ENCODE measurements at regions not wholly inside any gene's neighbourhood (a gene's known extent, or its start where the extent isn't known, plus 50 kb on each side); places are given as distances from the start of the nearest gene placed in this dataset.
"Not testable (repeated sequence)": the region's sequence is repeated elsewhere in the genome, so short reads cannot be mapped to it uniquely, and the experiment has no call there.

GRCh38 chr6:10146715-10147451, 268.0 kb downstream of the TFAP2A start:
- peak; percentile 62 for ATAC-seq
- no peak for DNase-seq (ENCODE audit: low spot score)
- intact Hi-C loops (cut with DNase I): no loop called here

GRCh38 chr6:10144772-10145171, 270.1 kb downstream of the TFAP2A start:
- DNase-seq (ENCODE audit: low spot score) (no peak), ATAC-seq (no peak)
- intact Hi-C loops (cut with DNase I): no loop called here

- intact Hi-C loops (cut with DNase I): no loop called here
- DNase-seq (ENCODE audit: low spot score) (no peak), ATAC-seq (no peak)
These were observed 273.0 kb downstream of the TFAP2A start for GRCh38 chr6:10141746-10142443.

- ATAC-seq: no peak
- DNase-seq (ENCODE audit: low spot score): no peak
- intact Hi-C loops (cut with DNase I): no loop called here
These were observed 274.1 kb downstream of the TFAP2A start for GRCh38 chr6:10140824-10141223.

- DNase-seq (ENCODE audit: low spot score) (no peak), ATAC-seq (no peak)
- intact Hi-C loops (cut with DNase I): no loop called here
These were observed 274.7 kb downstream of the TFAP2A start for GRCh38 chr6:10140136-10140535.

- ATAC-seq (no peak), DNase-seq (ENCODE audit: low spot score) (no peak)
- intact Hi-C loops (cut with DNase I): no loop called here
These were observed 276.0 kb downstream of the TFAP2A start for GRCh38 chr6:10138917-10139316.

GRCh38 chr6:10136636-10137035, 278.2 kb downstream of the TFAP2A start:
- DNase-seq (ENCODE audit: low spot score) (no peak), ATAC-seq (no peak)
- intact Hi-C loops (cut with DNase I): no loop called here

GRCh38 chr6:10134185-10134584, 280.7 kb downstream of the TFAP2A start:
- ATAC-seq; DNase-seq (ENCODE audit: low spot score): not testable (repeated sequence)
- intact Hi-C loops (cut with DNase I): loop anchor here (1.0 kb wide), 1 partner anchor 23 kb away; no protein-coding TSS in a partner anchor

GRCh38 chr6:10128721-10129120, 286.2 kb downstream of the TFAP2A start:
- intact Hi-C loops (cut with DNase I): no loop called here
- no peak for DNase-seq (ENCODE audit: low spot score)
- ATAC-seq: no peak

GRCh38 chr6:10122164-10122563, 292.7 kb downstream of the TFAP2A start:
- ATAC-seq (no peak), DNase-seq (ENCODE audit: low spot score) (no peak)
- intact Hi-C loops (cut with DNase I): no loop called here

- no peak for DNase-seq (ENCODE audit: low spot score)
- intact Hi-C loops (cut with DNase I): no loop called here
- ATAC-seq: no peak
These were observed 301.9 kb downstream of the TFAP2A start for GRCh38 chr6:10112871-10113549.

GRCh38 chr6:10111975-10112374, 302.9 kb downstream of the TFAP2A start:
- no peak for DNase-seq (ENCODE audit: low spot score)
- ATAC-seq: no peak
- intact Hi-C loops (cut with DNase I): loop anchor here (1.0 kb wide), 1 partner anchor 22 kb away; no protein-coding TSS in a partner anchor

- DNase-seq (ENCODE audit: low spot score): no peak
- ATAC-seq: no peak
- intact Hi-C loops (cut with DNase I): no loop called here
These were observed 313.2 kb downstream of the TFAP2A start for GRCh38 chr6:10101551-10102252.

GRCh38 chr6:10099529-10100140, 315.2 kb downstream of the TFAP2A start:
- DNase-seq (ENCODE audit: low spot score) (no peak), ATAC-seq (no peak)
- intact Hi-C loops (cut with DNase I): no loop called here

- ATAC-seq: no peak
- intact Hi-C loops (cut with DNase I): no loop called here
- no peak for DNase-seq (ENCODE audit: low spot score)
These were observed 315.9 kb downstream of the TFAP2A start for GRCh38 chr6:10098756-10099528.

GRCh38 chr6:10093282-10093681, 321.6 kb downstream of the TFAP2A start:
- intact Hi-C loops (cut with DNase I): no loop called here
- DNase-seq (ENCODE audit: low spot score) (no peak), ATAC-seq (no peak)

- intact Hi-C loops (cut with DNase I): no loop called here
- no peak for ATAC-seq
- no peak for DNase-seq (ENCODE audit: low spot score)
These were observed 330.5 kb downstream of the TFAP2A start for GRCh38 chr6:10084111-10084986.
